ENCODE measurements at regions not wholly inside any gene's neighbourhood (a gene's known extent, or its start where the extent isn't known, plus 50 kb on each side); places are given as distances from the start of the nearest gene placed in this dataset.

GRCh38 chr2:66174491-66174890, 260.4 kb upstream of the MEIS1 start:
- no peaks in the 10 kb centered on the region for H3K9me3 ChIP-seq (ENCODE audit: insufficient read depth, low read length, severe bottlenecking)
- no peaks in the 10 kb centered on the region for H3K4me1 ChIP-seq (ENCODE audit: insufficient read depth, low read length)
- no peak overlapping the region for H3K4me2 ChIP-seq (ENCODE audit: insufficient read depth, low read length)
- TF ChIP-seq EZH2 (IDR thresholded peaks at IDR 0.05; ENCODE audit: borderline replicate concordance, low read depth, low read length, severe bottlenecking) (no peak), CTCF (IDR thresholded peaks at IDR 0.05; ENCODE audit: borderline replicate concordance, extremely low read depth, low read length, poor library complexity, severe bottlenecking) (no peak)
- no peaks in the 10 kb centered on the region for H3K79me2 ChIP-seq (ENCODE audit: insufficient read depth, low read length)
- H3K4me3 ChIP-seq (ENCODE audit: low read depth in 1 of 2, low read length in 2 of 2) = no peak overlapping the region
- no peak overlapping the region for H2AFZ ChIP-seq (ENCODE audit: low read depth, low read length)
- H3K9ac ChIP-seq (ENCODE audit: low read depth, low read length) = no peak overlapping the region
- no peaks in the 10 kb centered on the region for H4K20me1 ChIP-seq (ENCODE audit: insufficient read depth, low read length)
- no peaks in the 10 kb centered on the region for H3K36me3 ChIP-seq (ENCODE audit: insufficient read depth, low read length)
- no peak for DNase-seq
- no peaks in the 10 kb centered on the region for H3K27me3 ChIP-seq (ENCODE audit: insufficient read depth, low read length, poor library complexity)
- H3K27ac ChIP-seq (ENCODE audit: low read length) = no peak overlapping the region
- no peak for ATAC-seq (ENCODE audit: insufficient read depth, low read depth)

GRCh38 chr2:66173645-66174044, 261.3 kb upstream of the MEIS1 start:
- Histone ChIP-seq H2AFZ (ENCODE audit: low read depth, low read length) (no peak overlapping the region), H3K27me3 (ENCODE audit: insufficient read depth, low read length, poor library complexity) (no peaks in the 10 kb centered on the region), H3K27ac (ENCODE audit: low read length) (no peak overlapping the region), H3K9ac (ENCODE audit: low read depth, low read length) (no peak overlapping the region), H3K36me3 (ENCODE audit: insufficient read depth, low read length) (no peaks in the 10 kb centered on the region), H3K4me2 (ENCODE audit: insufficient read depth, low read length) (no peak overlapping the region), H4K20me1 (ENCODE audit: insufficient read depth, low read length) (no peaks in the 10 kb centered on the region), H3K4me3 (ENCODE audit: low read depth in 1 of 2, low read length in 2 of 2) (no peak overlapping the region), H3K79me2 (ENCODE audit: insufficient read depth, low read length) (no peaks in the 10 kb centered on the region), H3K9me3 (ENCODE audit: insufficient read depth, low read length, severe bottlenecking) (no peaks in the 10 kb centered on the region), H3K4me1 (ENCODE audit: insufficient read depth, low read length) (no peaks in the 10 kb centered on the region)
- DNase-seq (no peak), ATAC-seq (ENCODE audit: insufficient read depth, low read depth) (no peak)
- TF ChIP-seq CTCF (IDR thresholded peaks at IDR 0.05; ENCODE audit: borderline replicate concordance, extremely low read depth, low read length, poor library complexity, severe bottlenecking) (no peak), EZH2 (IDR thresholded peaks at IDR 0.05; ENCODE audit: borderline replicate concordance, low read depth, low read length, severe bottlenecking) (no peak)

DNA sequence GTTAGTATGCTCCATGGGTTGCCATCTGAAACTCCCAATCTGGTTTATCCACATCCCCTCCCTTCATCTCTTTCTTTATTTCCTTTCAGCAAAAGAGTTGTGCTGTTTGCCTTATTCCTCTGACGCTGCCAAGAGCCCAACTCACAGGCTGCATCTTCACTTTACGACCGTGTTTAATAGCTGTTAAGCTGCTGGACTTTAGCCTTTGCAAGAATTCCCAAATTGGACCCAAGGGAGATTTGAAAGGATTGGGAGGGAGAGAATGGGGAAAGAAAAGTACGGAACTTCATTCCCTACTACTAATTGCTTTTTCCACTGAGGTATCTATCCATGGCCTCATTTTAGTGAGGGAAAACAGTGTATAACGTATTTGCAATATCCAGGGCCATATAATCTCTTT, 263.4 kb upstream of the MEIS1 start:
- H3K4me2 ChIP-seq (ENCODE audit: insufficient read depth, low read length) = no peak overlapping the region
- H4K20me1 ChIP-seq (ENCODE audit: insufficient read depth, low read length) = no peaks in the 10 kb centered on the region
- ATAC-seq (ENCODE audit: insufficient read depth, low read depth) (no peak), DNase-seq (no peak)
- H3K27ac ChIP-seq (ENCODE audit: low read length) = no peak overlapping the region
- H3K4me3 ChIP-seq (ENCODE audit: low read depth in 1 of 2, low read length in 2 of 2) = no peak overlapping the region
- H3K79me2 ChIP-seq (ENCODE audit: insufficient read depth, low read length) = no peaks in the 10 kb centered on the region
- no peak overlapping the region for H3K9ac ChIP-seq (ENCODE audit: low read depth, low read length)
- H3K27me3 ChIP-seq (ENCODE audit: insufficient read depth, low read length, poor library complexity) = no peaks in the 10 kb centered on the region
- no peak for TF ChIP-seq CTCF (IDR thresholded peaks at IDR 0.05; ENCODE audit: borderline replicate concordance, extremely low read depth, low read length, poor library complexity, severe bottlenecking)
- no peak for TF ChIP-seq EZH2 (IDR thresholded peaks at IDR 0.05; ENCODE audit: borderline replicate concordance, low read depth, low read length, severe bottlenecking)
- no peaks in the 10 kb centered on the region for H3K4me1 ChIP-seq (ENCODE audit: insufficient read depth, low read length)
- no peaks in the 10 kb centered on the region for H3K36me3 ChIP-seq (ENCODE audit: insufficient read depth, low read length)
- H2AFZ ChIP-seq (ENCODE audit: low read depth, low read length) = no peak overlapping the region
- H3K9me3 ChIP-seq (ENCODE audit: insufficient read depth, low read length, severe bottlenecking) = no peaks in the 10 kb centered on the region

DNA sequence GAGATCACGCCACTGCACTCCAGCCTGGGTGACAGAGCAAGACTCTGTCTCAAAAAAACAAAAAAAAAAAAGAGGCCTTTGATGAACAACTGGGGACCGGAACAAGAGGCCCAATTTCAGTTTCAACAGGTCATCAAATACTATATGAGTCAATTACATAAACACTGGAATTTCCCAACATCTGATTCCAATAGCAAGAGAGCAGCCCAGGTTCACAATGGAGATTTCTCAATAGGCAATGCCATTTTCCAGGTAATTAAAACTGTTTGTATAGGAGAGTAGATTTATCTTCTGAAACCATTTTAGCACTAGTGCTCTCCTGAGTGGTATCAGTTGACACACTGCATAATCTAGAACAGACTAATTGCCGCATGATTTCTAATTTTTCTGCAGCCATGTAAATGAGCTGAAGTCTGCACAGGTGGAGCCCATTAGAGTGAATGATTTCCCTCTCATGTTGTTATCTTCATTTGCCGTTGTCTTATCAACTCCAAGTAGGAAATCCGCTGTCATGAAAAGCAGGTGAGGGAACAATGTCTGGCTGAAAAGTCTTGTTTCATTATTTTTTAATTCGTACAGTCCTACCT, 264.1 kb upstream of the MEIS1 start:
- H3K36me3 ChIP-seq (ENCODE audit: insufficient read depth, low read length) = no peaks in the 10 kb centered on the region
- no peak overlapping the region for H3K4me3 ChIP-seq (ENCODE audit: low read depth in 1 of 2, low read length in 2 of 2)
- DNase-seq (no peak), ATAC-seq (ENCODE audit: insufficient read depth, low read depth) (no peak)
- no peaks in the 10 kb centered on the region for H4K20me1 ChIP-seq (ENCODE audit: insufficient read depth, low read length)
- no peaks in the 10 kb centered on the region for H3K79me2 ChIP-seq (ENCODE audit: insufficient read depth, low read length)
- no peaks in the 10 kb centered on the region for H3K27me3 ChIP-seq (ENCODE audit: insufficient read depth, low read length, poor library complexity)
- TF ChIP-seq EZH2 (IDR thresholded peaks at IDR 0.05; ENCODE audit: borderline replicate concordance, low read depth, low read length, severe bottlenecking) = no peak
- no peak for TF ChIP-seq CTCF (IDR thresholded peaks at IDR 0.05; ENCODE audit: borderline replicate concordance, extremely low read depth, low read length, poor library complexity, severe bottlenecking)
- no peak overlapping the region for H3K27ac ChIP-seq (ENCODE audit: low read length)
- no peak overlapping the region for H3K4me2 ChIP-seq (ENCODE audit: insufficient read depth, low read length)
- no peaks in the 10 kb centered on the region for H3K4me1 ChIP-seq (ENCODE audit: insufficient read depth, low read length)
- no peaks in the 10 kb centered on the region for H3K9me3 ChIP-seq (ENCODE audit: insufficient read depth, low read length, severe bottlenecking)
- no peak overlapping the region for H2AFZ ChIP-seq (ENCODE audit: low read depth, low read length)
- no peak overlapping the region for H3K9ac ChIP-seq (ENCODE audit: low read depth, low read length)
